DMS153 (cell line): ENCODE measurements at regions not wholly inside any gene's neighbourhood (a gene's known extent, or its start where the extent isn't known, plus 50 kb on each side); places are given as distances from the start of the nearest gene placed in this dataset.
"Not testable (repeated sequence)": the region's sequence is repeated elsewhere in the genome, so short reads cannot be mapped to it uniquely, and the experiment has no call there.

Experiments used
- DNase-seq: peaks from one replicate; lab custom pipeline; 2025; lab: John Stamatoyannopoulos, UW

DNA sequence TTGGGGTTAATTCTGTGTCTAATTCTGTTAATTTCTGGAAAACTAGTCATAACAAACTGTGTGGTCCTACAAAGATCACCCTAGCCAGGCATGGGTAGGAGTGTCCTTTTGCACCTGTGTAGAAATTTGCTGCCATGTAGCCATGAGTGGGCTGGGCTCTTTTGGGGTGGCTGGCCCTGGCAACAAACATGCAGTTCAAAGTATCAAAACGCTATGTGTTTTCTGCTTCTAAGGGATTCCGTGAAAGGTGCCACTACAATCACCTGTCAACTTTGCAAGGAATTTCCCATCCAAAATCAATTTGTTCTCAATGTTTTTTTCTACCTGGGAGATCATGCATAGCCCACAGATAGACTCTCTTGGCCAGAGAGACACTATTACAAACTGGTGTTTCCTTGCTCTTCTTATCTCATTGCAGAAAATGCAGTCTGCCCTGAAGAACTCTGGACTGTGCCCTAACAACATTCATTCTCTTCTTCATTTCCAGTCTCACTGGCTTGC, 537.7 kb upstream of the ID2 start:
- DNase-seq = no peak

DNA sequence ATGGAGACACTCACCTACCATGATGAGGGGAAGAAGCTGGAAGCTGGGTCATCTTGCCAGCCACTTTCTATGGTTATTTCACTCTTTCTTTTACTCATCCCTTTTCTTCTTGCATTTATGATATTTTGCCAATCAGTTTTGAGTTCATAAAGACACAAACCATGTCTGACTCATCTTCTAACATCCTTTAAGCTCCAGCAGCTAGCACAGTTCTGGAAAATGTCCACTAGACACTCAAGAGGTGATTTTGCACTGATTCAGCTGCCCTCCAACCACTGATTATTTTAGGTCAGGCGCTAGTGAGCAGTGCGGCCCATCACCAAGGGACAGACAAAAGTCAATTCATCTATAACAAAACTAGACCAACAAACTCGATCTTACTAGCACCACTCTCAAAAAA, 537.1 kb upstream of the ID2 start:
- DNase-seq = no peak

DNA sequence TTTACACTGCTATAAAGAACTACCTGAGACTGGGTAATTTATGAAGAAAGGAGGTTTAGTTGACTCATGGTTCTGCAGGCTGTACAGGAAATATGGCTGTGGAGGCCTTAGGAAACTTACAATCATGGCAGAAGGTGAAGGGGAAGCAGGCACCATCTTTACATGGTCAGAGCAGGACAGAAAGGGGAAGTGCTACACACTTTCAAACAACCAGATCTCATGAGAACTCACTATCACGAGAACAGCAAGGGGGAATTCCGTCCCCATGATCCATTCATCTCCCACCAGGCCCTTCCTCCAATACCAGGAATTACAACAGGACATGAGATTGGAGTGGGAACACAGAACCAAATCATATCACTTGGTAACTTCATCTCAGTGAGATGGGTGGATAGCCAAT, 536.5 kb upstream of the ID2 start:
- DNase-seq = not testable (repeated sequence)

DNA sequence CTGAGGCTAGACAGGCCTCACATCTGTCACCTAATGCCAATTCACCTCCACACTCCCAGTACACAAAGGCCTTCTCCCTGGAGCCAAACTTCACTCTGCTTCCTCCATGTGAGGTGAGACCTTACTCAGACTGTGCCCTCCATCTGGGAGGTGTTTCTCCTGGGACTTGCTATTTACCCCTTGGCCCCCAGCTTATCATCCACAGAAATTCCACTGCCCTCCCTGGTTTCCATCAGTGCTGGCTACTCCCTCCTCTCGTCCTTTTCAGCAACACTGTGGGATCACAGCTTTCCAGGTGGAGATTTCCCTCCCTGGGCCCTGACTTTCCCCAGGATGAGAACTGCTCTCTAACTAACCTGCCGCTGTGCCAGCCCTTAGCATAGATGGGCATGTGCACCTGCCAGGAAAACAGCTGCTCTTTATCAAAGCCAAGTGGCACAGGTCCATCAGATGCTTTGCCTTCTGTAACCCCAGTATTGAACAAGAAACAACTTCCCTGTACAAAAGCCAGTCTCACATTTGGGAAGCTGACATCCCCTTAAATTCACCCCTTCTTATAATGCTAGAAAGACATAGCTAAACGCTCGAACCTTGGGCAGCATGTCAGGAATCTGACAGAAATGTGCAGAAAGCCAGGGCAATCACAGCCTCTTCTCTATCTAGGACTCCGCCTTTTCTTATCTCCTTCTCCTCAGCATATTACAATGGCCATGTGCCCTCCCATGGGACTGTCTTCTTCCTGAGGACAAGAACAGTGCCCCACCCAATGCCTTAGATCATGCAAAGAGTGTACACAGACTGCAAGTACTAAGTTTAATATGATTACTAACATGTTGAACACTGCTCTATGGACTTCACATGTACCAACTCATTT, 535.5 kb upstream of the ID2 start:
- DNase-seq = peak; percentile 48

DNA sequence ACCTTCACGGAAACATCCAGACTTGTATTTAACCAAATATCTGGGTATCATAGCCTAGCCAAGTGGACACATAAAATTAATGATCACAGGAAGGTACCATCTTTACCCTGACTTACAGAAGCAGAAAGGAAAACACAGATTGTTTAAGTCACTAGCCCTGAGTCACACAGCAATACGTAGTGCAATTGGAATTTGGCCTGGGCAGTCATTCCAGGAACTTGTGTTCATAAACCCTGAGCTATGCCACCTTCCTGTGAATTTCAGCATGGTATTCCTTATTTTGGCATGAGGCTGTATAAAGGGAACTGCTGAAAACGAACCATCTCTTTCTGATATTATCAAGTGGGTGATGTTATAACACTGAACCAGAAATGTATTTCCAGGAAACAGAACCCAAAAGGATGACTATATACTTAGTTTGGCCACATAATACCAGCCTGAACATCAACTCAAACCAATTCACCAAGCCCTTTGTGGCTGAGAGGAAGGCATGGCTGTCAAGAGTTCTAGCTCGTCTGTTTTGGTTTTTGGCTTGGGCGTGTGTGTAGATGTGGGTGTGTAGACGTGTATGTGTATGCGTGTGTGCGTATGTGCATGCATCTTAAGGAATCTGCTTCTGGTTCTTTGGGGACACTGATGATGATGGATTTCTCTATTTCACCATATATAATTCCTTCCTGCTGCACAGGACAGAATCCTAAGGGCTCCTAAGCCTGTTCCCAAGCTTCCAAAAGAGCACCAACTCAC, 533.4 kb upstream of the ID2 start:
- DNase-seq = no peak

DNA sequence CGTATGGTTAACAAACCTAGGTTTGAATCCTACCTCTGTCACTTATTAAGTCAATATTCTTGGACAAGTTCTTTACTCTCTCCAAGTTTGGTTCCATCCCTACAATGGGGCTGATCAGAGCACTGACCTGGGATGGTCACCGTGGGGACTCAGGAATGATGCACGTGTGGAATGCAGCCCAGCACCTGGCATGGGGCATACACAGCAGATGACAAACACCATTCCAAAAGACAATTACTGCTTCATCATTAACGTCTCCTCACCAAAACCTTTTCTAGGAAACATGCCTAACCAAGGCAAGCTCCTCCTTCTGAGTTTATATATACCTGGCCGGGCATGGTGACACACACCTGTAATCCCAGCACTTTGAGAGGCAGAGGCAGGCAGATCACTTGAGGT, 532.9 kb upstream of the ID2 start:
- DNase-seq = no peak

DNA sequence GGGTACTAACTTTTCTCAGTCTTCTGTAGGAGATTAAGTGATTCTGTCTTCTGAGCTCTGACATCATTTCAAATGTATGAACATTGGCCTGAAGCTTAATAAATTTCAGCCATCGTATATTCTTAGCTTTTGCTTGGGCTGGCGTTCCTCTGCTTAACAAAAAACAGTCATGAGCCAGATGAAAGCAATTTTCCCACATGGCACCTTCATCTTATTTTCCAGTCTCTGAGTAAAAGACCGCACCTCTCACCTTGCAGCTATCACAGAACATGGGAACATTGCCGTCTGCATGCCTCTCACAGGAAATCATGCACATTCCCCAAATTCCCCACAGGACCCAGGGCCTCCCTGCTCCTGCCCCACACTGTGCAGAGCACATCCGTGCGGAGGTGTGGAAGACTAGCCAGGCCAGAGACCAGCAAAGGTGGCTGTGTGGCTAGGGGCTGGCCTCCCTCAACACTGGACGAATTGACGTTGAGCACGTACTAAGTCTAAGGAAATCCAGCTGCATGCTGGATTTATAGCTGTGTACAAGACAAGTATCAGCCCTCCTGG, 531.8 kb upstream of the ID2 start:
- no peak for DNase-seq

DNA sequence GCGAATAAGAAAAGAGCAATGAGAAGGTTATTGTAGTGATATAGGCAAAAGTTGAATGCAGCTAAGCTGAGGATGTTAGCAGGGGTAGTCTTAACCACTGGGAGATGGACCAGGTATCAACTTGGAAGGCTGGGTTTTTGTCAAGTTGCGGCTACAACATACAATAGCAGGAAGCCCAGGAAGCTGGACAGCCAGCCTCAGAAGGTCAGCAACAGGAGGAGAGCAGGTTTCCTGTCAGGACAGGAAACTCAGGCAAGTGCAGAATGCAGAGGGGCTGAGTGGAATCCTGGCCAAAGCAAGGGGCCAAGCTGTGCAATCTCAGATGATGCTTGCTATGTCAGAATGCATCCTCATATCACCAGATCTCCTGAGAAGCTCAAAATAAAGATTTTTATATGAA, 530.0 kb upstream of the ID2 start:
- DNase-seq = no peak

DNA sequence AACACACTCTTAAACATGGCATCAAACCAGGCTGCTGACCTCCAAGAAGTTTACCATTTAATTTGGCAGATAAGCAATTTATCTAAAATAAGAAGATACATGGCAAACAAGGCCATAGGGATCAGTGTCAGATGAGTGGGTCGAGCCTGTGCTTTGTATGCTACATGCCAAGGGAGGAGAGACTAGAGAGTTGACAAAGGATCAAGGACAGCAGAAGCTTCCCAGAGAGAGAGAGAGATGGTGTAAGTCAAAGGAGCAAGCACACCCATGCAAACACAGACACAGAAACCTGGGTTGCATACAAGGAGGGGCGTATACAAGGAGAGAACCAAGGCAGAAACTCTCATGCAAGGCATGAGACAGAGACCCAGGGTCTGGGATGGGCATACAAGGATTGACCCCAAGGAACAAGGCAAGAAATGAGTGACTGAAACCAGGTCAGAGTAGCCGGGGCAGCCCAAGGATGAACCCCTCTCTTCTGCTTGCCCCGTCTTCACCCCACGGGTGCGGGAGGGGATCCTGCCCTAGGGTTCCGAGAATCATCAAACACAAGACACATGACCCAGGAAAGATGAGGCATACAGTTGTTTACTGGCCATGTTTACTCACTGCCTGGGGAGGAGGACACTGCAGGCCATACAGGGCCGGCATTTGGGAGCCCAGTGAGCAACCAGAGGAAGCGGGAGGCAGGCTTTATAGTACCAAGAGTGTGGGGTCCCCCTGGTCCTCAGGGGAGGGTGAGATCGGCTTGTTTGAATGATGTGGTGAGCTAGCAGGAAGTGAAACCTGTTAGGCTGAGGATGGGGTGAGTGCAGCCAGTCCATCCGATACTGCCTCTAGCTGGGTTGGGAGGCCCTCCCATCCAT, 529.2 kb upstream of the ID2 start:
- DNase-seq = no peak

DNA sequence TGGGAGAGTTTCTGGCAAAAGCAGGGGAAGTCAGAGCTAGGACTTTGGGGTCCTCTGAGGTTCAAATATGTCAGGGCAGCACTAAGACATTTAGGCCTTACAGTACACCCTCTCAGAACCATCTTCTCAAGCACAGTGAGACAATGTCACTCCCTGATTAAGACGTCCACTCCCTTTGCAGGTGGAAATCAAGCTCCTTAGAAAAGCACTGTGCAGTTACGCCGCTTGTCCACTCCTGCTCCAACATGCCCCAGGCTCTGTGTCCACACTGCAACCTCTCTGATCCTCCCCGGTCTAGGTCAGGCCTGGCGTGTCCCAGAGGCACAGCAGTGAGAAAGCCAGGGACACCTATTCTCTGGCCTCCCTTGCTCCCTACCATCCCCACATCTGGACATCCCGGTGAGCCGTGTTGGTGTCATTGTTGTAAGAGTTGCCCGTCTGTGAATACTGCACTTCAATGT, 528.6 kb upstream of the ID2 start:
- DNase-seq = no peak

DNA sequence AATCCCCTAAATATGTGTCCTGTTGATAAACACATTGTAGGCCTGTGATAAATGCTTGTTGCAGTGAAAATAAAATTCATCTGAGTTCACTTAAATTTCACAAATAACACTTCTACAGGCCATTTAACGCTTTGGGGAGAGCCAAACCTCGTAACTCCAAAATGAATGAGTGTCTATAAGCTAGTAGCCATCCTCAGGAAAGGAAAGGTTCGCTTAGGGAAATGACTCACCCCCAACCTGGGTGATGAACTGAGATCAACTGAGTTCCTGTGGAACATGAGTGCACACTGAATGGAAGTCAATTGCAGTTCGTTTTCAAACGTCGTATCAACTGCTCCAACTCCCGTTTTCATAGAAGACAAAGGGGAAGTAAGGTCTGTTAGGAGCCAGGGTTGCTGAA, 527.6 kb upstream of the ID2 start:
- DNase-seq = no peak

DNA sequence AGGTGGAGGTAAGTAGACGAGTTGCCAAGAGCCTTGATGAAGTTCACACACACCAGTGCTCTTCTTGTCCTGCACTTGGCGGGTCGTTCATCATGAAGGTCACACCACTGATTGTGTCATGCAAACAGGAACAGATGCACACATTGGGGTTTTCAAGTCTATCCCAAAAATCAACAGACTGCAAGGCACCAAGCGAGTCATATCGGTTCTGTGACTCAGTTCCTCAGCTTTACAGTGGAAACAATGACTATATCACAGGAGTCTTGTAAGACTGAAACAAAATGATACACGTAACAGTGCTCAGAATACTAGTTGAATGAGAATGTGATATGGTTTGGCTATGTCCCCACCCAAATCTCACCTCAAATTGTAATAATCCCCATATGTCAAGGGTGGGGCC, 526.9 kb upstream of the ID2 start:
- DNase-seq = no peak

DNA sequence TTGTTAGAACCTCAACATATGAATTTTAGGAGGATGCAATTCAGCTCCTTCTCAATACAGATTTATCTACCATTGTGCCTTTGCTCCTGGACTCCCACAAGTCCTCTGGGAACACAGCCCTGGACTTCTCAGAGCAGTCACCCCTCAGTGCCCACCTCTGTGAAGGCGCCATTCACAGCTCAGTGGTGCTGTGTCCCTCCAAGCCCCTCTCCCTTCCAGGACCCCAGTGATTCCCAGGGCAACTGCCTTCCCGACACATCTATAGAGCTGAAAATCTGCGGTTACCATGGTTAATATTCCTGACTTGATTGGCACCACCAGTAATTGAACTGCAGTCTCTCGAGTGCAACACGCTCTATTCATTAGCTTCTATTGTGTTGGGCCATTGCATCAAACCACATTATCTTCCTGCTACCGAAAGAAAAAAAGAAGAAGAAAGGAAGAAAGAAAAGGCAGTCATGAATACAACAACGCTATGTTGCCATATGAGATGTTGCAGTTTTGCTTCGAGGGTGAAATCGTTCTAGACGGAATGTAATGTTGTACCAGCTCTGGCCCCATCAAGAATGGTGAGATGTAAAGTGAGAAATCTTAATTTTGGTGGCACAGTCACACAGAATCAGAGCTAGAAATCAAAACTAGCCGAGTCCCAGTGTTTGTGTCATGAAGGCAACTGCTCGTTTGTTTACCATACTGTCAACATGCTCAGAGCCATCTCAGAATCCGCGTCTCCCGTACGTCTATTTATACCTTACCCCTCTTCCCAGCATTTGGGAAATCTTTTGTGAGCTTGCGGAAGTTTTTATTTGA, 524.0 kb upstream of the ID2 start:
- DNase-seq = no peak

DNA sequence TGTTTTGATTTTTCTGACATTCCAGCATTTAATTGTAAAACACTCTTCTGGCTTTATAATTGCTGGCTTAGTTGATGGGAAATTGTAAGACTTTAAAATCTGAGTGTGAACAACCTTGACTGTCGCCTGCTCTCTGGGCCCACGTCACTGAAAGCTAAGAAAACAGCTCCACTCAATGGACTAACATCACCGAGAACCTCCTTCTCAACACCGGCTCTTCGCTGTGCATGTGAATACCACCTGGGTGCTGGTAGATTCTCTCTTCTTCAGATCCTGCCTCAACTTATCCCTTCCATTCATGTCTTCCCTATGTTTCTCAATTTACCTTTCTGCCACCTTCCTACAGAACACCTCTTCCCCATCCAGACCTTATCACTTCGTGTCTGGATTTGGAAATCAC, 523.1 kb upstream of the ID2 start:
- DNase-seq = no peak

DNA sequence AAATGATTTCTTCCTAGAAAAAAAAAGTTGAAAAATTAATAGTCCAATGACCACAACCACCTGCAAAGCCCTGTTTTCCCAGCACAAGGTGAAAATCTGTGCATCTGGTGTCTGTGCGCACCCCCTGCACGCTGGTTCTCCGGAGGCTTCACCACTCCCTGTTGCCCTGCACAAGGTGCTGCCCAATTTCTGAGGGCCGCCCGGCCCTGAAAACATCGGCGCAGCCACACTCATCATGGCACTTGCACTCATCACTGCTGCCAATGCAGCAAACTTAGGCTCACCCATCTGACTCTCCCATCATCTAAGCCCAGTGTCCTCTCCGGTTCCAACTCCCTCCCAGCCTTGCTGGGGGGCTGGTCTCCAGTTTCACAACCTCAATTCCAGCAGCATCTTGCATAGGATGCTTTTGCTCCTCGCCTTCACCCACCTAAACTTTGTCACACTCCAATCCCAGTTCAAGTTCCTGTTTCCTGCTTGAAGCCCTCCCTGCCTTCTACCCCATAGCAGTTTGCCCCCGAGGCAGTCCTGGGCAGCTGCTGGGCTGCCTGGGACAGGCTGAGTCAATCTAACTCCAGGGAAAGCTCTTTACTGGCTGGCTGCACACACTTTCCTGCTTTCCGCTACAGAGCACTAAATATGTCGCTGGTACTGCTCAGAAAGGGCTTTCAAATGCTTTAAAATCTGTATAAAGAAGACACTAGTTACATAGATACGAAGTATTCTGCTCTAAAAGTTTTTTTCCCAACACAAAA, 522.5 kb upstream of the ID2 start:
- DNase-seq = no peak

DNA sequence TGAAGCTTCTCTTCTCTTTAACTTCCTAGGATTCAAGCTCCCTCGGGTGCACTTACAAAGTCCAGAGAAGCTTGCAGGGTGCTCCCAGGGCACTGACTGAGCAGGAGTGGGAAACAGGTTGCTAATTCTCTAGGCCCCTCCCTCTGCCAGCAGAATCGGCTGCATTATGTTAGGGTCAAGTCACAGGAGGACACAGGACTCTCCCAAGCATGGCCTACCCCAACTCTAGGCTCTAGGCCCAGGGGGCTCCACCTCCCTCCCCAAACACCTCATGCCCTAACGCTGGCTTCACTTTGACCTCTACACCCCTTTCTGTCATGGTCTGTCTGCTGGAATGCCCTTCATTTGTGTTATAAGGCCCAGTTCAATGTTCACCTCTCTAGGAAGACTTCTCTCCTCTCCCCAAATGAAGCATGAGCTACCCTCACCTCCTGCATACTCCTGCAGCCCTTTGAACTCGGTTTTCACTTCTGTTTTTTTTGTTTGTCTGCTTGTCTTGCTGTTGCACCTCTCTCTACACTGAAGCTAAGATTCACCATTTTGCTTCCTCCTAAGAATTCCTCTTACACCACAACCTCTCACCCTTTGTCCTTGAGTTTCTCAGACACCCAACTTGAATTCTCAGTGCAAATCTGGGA, 521.8 kb upstream of the ID2 start:
- DNase-seq = no peak

DNA sequence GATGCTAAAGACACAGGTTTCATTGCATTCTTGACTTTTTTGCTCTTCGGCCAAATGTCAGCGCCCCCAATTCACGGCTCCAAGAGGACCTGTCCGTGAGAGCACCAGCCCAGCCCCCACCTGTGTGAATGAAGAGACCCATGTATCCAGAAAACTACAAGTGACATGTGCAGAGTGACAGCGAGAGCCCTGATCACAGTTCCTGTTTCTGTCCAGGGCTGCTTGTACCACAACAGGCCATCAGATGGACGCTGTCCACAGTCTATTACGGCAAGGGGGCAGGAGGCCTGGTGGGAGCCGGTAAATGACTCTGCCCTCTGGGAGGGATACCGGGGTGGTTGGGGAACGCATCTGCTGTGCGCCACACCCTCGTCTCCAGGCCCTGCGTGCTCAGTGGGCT, 520.9 kb upstream of the ID2 start:
- no peak for DNase-seq

DNA sequence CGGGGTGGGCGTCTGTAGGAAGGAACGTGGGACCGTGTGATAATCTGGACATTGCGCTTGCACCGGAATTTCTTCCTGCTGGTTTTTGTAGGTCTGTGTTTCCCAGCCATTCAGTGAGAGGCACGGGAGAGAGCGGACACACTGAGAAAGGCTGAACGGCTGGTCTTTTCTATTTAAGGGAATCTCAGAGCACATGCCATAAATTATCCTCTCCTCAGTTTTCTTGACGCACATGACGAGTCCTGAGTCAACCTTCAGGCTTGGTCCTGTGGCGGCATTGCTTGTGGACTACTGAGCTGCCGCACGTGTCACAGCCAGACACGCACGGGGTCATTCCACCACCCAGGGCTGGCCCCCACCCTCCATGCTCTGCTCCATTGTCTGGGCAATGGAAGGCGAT, 519.3 kb upstream of the ID2 start:
- DNase-seq = no peak

DNA sequence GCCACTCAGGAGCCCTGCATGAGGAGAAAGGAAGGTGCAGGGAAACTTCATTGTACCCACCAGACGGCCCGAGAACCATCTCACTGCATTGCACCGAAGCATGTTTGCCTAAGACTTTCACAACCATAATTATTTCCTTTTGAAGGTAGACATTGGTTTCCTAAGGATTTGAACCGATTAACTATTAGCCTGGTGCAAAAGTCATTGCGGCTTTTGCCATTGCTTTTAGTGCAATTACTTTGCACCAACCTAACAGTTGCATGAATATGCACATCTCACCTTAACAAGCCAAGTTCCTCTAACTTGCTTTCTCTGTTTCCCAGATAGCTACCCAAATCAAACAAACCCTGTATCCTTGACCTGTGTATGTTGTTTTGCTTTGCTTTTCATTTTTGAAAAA, 516.3 kb upstream of the ID2 start:
- DNase-seq = no peak
